BLaER1 treated with 17β-estradiol and CSF1 and Interleukin-3, amounts not matched to agents 10 nM and 100 nM (cell line): ENCODE measurements at regions not wholly inside any gene's neighbourhood (a gene's known extent, or its start where the extent isn't known, plus 50 kb on each side); places are given as distances from the start of the nearest gene placed in this dataset.

Source experiments
- H3K27ac ChIP-seq, 11 experiments: shearing (Covaris generic); formaldehyde crosslinking; 2 replicates each; pipeline ENCODE4 v1.8.1; 2022
- H3K27me3 ChIP-seq, 11 experiments: shearing (Covaris generic); formaldehyde crosslinking; 2 replicates each; pipeline ENCODE4 v1.8.1; 2022
- H3K36me3 ChIP-seq, 11 experiments: shearing (Covaris generic); formaldehyde crosslinking; 2 replicates each; pipeline ENCODE4 v1.8.1; 2022
- H3K4me1 ChIP-seq, 10 experiments: shearing (Covaris generic); formaldehyde crosslinking; 2 replicates each; pipeline ENCODE4 v1.8.1; 2022
- H3K4me2 ChIP-seq, 11 experiments: shearing (Covaris generic); formaldehyde crosslinking; 2 replicates each; pipeline ENCODE4 v1.8.1; 2022
- H3K4me3 ChIP-seq, 10 experiments: shearing (Covaris generic); formaldehyde crosslinking; 2 replicates each; pipeline ENCODE4 v1.8.1; 2022
- H3K9ac ChIP-seq, 11 experiments: shearing (Covaris generic); formaldehyde crosslinking; 2 replicates each; pipeline ENCODE4 v1.8.1; 2022
- H3K9me3 ChIP-seq, 11 experiments: shearing (Covaris generic); formaldehyde crosslinking; replicated peaks in 1 of 11; 2 replicates each; pipeline ENCODE4 v1.8.1; 2022
- H4K20me1 ChIP-seq, 11 experiments: shearing (Covaris generic); formaldehyde crosslinking; 2 replicates each; pipeline ENCODE4 v1.8.1; 2022
- Cebpa-rat ChIP-seq, 11 experiments: shearing (Covaris generic); IDR thresholded peaks; 2 replicates each; pipeline ENCODE4 v1.8.1; 2022

GRCh38 chr20:59376109-59376841 lies 75.9 kb downstream of the EDN3 start:
- H3K27ac ChIP-seq: no peak overlapping the region
- peaks cover 0 to 37% (median 21%) of the 10 kb centered on the region in 10 experiments; a peak in 14 of 20 replicates for H3K4me1 ChIP-seq
- H4K20me1 ChIP-seq: no peaks in the 10 kb centered on the region
- H3K4me3 ChIP-seq: no peak overlapping the region
- TF ChIP-seq Cebpa-rat (IDR thresholded peaks at IDR 0.05): no peak
- no peaks in the 10 kb centered on the region for H3K36me3 ChIP-seq
- H3K9me3 ChIP-seq: no peaks in the 10 kb centered on the region
- peaks cover 0 to 3% (median 0%) of the 10 kb centered on the region in 11 experiments; a peak in 4 of 22 replicates for H3K27me3 ChIP-seq
- H3K9ac ChIP-seq: no peak overlapping the region
- peak overlapping the region in 8 of 11 experiments; percentile 17 to 61 (median 36); a peak in 12 of 22 replicates for H3K4me2 ChIP-seq

GRCh38 chr20:59376998-59377397 lies 76.6 kb downstream of the EDN3 start:
- Histone ChIP-seq H3K36me3 (no peaks in the 10 kb centered on the region), H3K27me3 (peaks cover 0 to 10% (median 0%) of the 10 kb centered on the region in 11 experiments; a peak in 6 of 22 replicates), H4K20me1 (no peaks in the 10 kb centered on the region; a peak in 1 of 22 replicates), H3K4me2 (peak overlapping the region in 8 of 11 experiments; percentile 17 to 61 (median 36); a peak in 14 of 22 replicates), H3K4me1 (peaks cover 0 to 44% (median 28%) of the 10 kb centered on the region in 10 experiments; a peak in 16 of 20 replicates), H3K27ac (no peak overlapping the region), H3K9ac (no peak overlapping the region), H3K9me3 (no peaks in the 10 kb centered on the region), H3K4me3 (no peak overlapping the region)
- no peak for TF ChIP-seq Cebpa-rat (IDR thresholded peaks at IDR 0.05)

GRCh38 chr20:59377842-59378241 lies 77.4 kb downstream of the EDN3 start:
- Histone ChIP-seq H3K27ac (no peak overlapping the region), H3K9me3 (no peaks in the 10 kb centered on the region), H4K20me1 (no peaks in the 10 kb centered on the region; a peak in 1 of 22 replicates), H3K9ac (no peak overlapping the region), H3K36me3 (no peaks in the 10 kb centered on the region), H3K27me3 (peaks cover 0 to 19% (median 0%) of the 10 kb centered on the region in 11 experiments; a peak in 6 of 22 replicates), H3K4me1 (peaks cover 0 to 52% (median 37%) of the 10 kb centered on the region in 10 experiments; a peak in 16 of 20 replicates), H3K4me3 (no peak overlapping the region), H3K4me2 (peak overlapping the region in 8 of 11 experiments; percentile 8 to 61 (median 42); a peak in 15 of 22 replicates)
- TF ChIP-seq Cebpa-rat (IDR thresholded peaks at IDR 0.05): no peak

- Histone ChIP-seq H3K4me2 (peak overlapping the region in 8 of 11 experiments; percentile 8 to 61 (median 42); a peak in 15 of 22 replicates), H3K27me3 (peaks cover 0 to 22% (median 0%) of the 10 kb centered on the region in 11 experiments; a peak in 6 of 22 replicates), H3K9me3 (no peaks in the 10 kb centered on the region), H3K4me3 (no peak overlapping the region), H3K27ac (no peak overlapping the region), H4K20me1 (no peaks in the 10 kb centered on the region; a peak in 1 of 22 replicates), H3K9ac (no peak overlapping the region), H3K4me1 (peaks cover 0 to 58% (median 42%) of the 10 kb centered on the region in 10 experiments; a peak in 16 of 20 replicates), H3K36me3 (no peaks in the 10 kb centered on the region)
- TF ChIP-seq Cebpa-rat (IDR thresholded peaks at IDR 0.05): no peak
Measured at GRCh38 chr20:59378396-59378795, 78.0 kb downstream of the EDN3 start.

- Histone ChIP-seq H3K4me1 (peaks cover 0 to 60% (median 44%) of the 10 kb centered on the region in 10 experiments; a peak in 16 of 20 replicates), H3K4me2 (no peak overlapping the region; a peak in 1 of 22 replicates), H4K20me1 (no peaks in the 10 kb centered on the region; a peak in 1 of 22 replicates), H3K27me3 (peaks cover 0 to 22% (median 0%) of the 10 kb centered on the region in 11 experiments; a peak in 6 of 22 replicates), H3K27ac (no peak overlapping the region), H3K4me3 (no peak overlapping the region), H3K36me3 (no peaks in the 10 kb centered on the region), H3K9me3 (no peaks in the 10 kb centered on the region), H3K9ac (no peak overlapping the region)
- TF ChIP-seq Cebpa-rat (IDR thresholded peaks at IDR 0.05): no peak
Measured at GRCh38 chr20:59378966-59379365, 78.6 kb downstream of the EDN3 start.

- H3K36me3 ChIP-seq: no peaks in the 10 kb centered on the region
- H3K27ac ChIP-seq: 0 out of 22 replicates have a peak overlapping the region, but pooled peaks of 1 of the 11 experiments have one; percentile 16
- H3K4me2 ChIP-seq: peak overlapping the region in 9 of 11 experiments; percentile 39 to 91 (median 72); a peak in 17 of 22 replicates
- H3K4me3 ChIP-seq: no peak overlapping the region
- peaks cover 9 to 71% (median 58%) of the 10 kb centered on the region in 10 experiments; a peak in 19 of 20 replicates for H3K4me1 ChIP-seq
- no peaks in the 10 kb centered on the region for H3K9me3 ChIP-seq
- H4K20me1 ChIP-seq: peaks cover 0 to 3% (median 0%) of the 10 kb centered on the region in 11 experiments; a peak in 2 of 22 replicates
- H3K27me3 ChIP-seq: peaks cover 0 to 30% (median 0%) of the 10 kb centered on the region in 11 experiments; a peak in 6 of 22 replicates
- H3K9ac ChIP-seq: peak overlapping the region in 1 of 11 experiments; percentile 50; a peak in 3 of 22 replicates
- no peak for TF ChIP-seq Cebpa-rat (IDR thresholded peaks at IDR 0.05)
Measured at GRCh38 chr20:59381689-59382088, 81.3 kb downstream of the EDN3 start.

GRCh38 chr20:59382157-59382725 lies 81.8 kb downstream of the EDN3 start:
- no peak overlapping the region for H3K27ac ChIP-seq
- H4K20me1 ChIP-seq: peaks cover 0 to 3% (median 0%) of the 10 kb centered on the region in 11 experiments; a peak in 2 of 22 replicates
- no peaks in the 10 kb centered on the region for H3K36me3 ChIP-seq
- 0 out of 22 replicates have a peak overlapping the region, but pooled peaks of 1 of the 11 experiments have one; percentile 50 for H3K9ac ChIP-seq
- TF ChIP-seq Cebpa-rat (IDR thresholded peaks at IDR 0.05): no peak
- H3K9me3 ChIP-seq: no peaks in the 10 kb centered on the region
- no peak overlapping the region for H3K4me3 ChIP-seq
- peaks cover 9 to 71% (median 58%) of the 10 kb centered on the region in 10 experiments; a peak in 19 of 20 replicates for H3K4me1 ChIP-seq
- H3K27me3 ChIP-seq: peaks cover 0 to 30% (median 0%) of the 10 kb centered on the region in 11 experiments; a peak in 6 of 22 replicates
- peak overlapping the region in 9 of 11 experiments; percentile 39 to 91 (median 72); a peak in 18 of 22 replicates for H3K4me2 ChIP-seq

GRCh38 chr20:59382907-59383306 lies 82.5 kb downstream of the EDN3 start:
- Histone ChIP-seq H3K4me2 (peak overlapping the region in 9 of 11 experiments; percentile 39 to 91 (median 72); a peak in 17 of 22 replicates), H3K27me3 (peaks cover 0 to 30% (median 0%) of the 10 kb centered on the region in 11 experiments; a peak in 6 of 22 replicates), H3K4me1 (peaks cover 9 to 71% (median 59%) of the 10 kb centered on the region in 10 experiments; a peak in 19 of 20 replicates), H3K27ac (no peak overlapping the region), H3K9ac (0 out of 22 replicates have a peak overlapping the region, but pooled peaks of 1 of the 11 experiments have one; percentile 50), H3K9me3 (no peaks in the 10 kb centered on the region), H4K20me1 (peaks cover 0 to 3% (median 0%) of the 10 kb centered on the region in 11 experiments; a peak in 2 of 22 replicates), H3K4me3 (no peak overlapping the region), H3K36me3 (no peaks in the 10 kb centered on the region)
- TF ChIP-seq Cebpa-rat (IDR thresholded peaks at IDR 0.05): no peak
